BLaER1 treated with 17β-estradiol and CSF1 and Interleukin-3, amounts not matched to agents 10 nM and 100 nM (cell line): ENCODE measurements at regions not wholly inside any gene's neighbourhood (a gene's known extent, or its start where the extent isn't known, plus 50 kb on each side); places are given as distances from the start of the nearest gene placed in this dataset.

Experiments used
- H3K27ac ChIP-seq, 11 experiments: shearing (Covaris generic); formaldehyde crosslinking; 2 replicates each; pipeline ENCODE4 v1.8.1; 2022
- H3K27me3 ChIP-seq, 11 experiments: shearing (Covaris generic); formaldehyde crosslinking; 2 replicates each; pipeline ENCODE4 v1.8.1; 2022
- H3K36me3 ChIP-seq, 11 experiments: shearing (Covaris generic); formaldehyde crosslinking; 2 replicates each; pipeline ENCODE4 v1.8.1; 2022
- H3K4me1 ChIP-seq, 10 experiments: shearing (Covaris generic); formaldehyde crosslinking; 2 replicates each; pipeline ENCODE4 v1.8.1; 2022
- H3K4me2 ChIP-seq, 11 experiments: shearing (Covaris generic); formaldehyde crosslinking; 2 replicates each; pipeline ENCODE4 v1.8.1; 2022
- H3K4me3 ChIP-seq, 10 experiments: shearing (Covaris generic); formaldehyde crosslinking; 2 replicates each; pipeline ENCODE4 v1.8.1; 2022
- H3K9ac ChIP-seq, 11 experiments: shearing (Covaris generic); formaldehyde crosslinking; 2 replicates each; pipeline ENCODE4 v1.8.1; 2022
- H3K9me3 ChIP-seq, 11 experiments: shearing (Covaris generic); formaldehyde crosslinking; replicated peaks in 1 of 11; 2 replicates each; pipeline ENCODE4 v1.8.1; 2022
- H4K20me1 ChIP-seq, 11 experiments: shearing (Covaris generic); formaldehyde crosslinking; 2 replicates each; pipeline ENCODE4 v1.8.1; 2022
- Cebpa-rat ChIP-seq, 11 experiments: shearing (Covaris generic); IDR thresholded peaks; 2 replicates each; pipeline ENCODE4 v1.8.1; 2022

- Histone ChIP-seq H3K9me3 (no peaks in the 10 kb centered on the region), H3K4me3 (no peak overlapping the region), H4K20me1 (peaks cover 0 to 9% (median 0%) of the 10 kb centered on the region in 11 experiments; a peak in 4 of 22 replicates), H3K27ac (no peak overlapping the region), H3K4me2 (peak overlapping the region; percentile 18 to 71 (median 48); a peak in 20 of 22 replicates), H3K36me3 (no peaks in the 10 kb centered on the region), H3K27me3 (no peaks in the 10 kb centered on the region), H3K4me1 (peaks cover 17 to 85% (median 71%) of the 10 kb centered on the region in 10 experiments; a peak in 19 of 20 replicates), H3K9ac (no peak overlapping the region; a peak in 1 of 22 replicates)
- TF ChIP-seq Cebpa-rat (IDR thresholded peaks at IDR 0.05): no peak
These were observed 133.3 kb upstream of the CIBAR2 start for GRCh38 chr16:85245307-85246172.

- Histone ChIP-seq H3K4me2 (peak overlapping the region in 10 of 11 experiments; percentile 22 to 89 (median 64); a peak in 18 of 22 replicates), H3K9me3 (no peaks in the 10 kb centered on the region), H3K4me3 (no peak overlapping the region), H3K27me3 (no peaks in the 10 kb centered on the region), H3K27ac (no peak overlapping the region), H3K4me1 (peaks cover 15 to 85% (median 71%) of the 10 kb centered on the region in 10 experiments; a peak in 19 of 20 replicates), H4K20me1 (peaks cover 0 to 9% (median 0%) of the 10 kb centered on the region in 11 experiments; a peak in 3 of 22 replicates), H3K36me3 (no peaks in the 10 kb centered on the region), H3K9ac (peak overlapping the region in 1 of 11 experiments; percentile 37; a peak in 2 of 22 replicates)
- TF ChIP-seq Cebpa-rat (IDR thresholded peaks at IDR 0.05): no peak
These were observed 134.2 kb upstream of the CIBAR2 start for GRCh38 chr16:85246473-85246872.

GRCh38 chr16:85246973-85247372 is 134.7 kb upstream of the CIBAR2 start:
- Histone ChIP-seq H3K9me3 (no peaks in the 10 kb centered on the region), H3K4me1 (peaks cover 20 to 85% (median 71%) of the 10 kb centered on the region in 10 experiments), H3K4me3 (no peak overlapping the region), H4K20me1 (peaks cover 0 to 5% (median 0%) of the 10 kb centered on the region in 11 experiments; a peak in 3 of 22 replicates), H3K9ac (peak overlapping the region in 1 of 11 experiments; percentile 37; a peak in 1 of 22 replicates), H3K36me3 (no peaks in the 10 kb centered on the region), H3K4me2 (peak overlapping the region in 10 of 11 experiments; percentile 22 to 89 (median 64); a peak in 19 of 22 replicates), H3K27ac (no peak overlapping the region), H3K27me3 (no peaks in the 10 kb centered on the region)
- TF ChIP-seq Cebpa-rat (IDR thresholded peaks at IDR 0.05): no peak

GRCh38 chr16:85248342-85248741 is 136.1 kb upstream of the CIBAR2 start:
- no peak overlapping the region for H3K27ac ChIP-seq
- H3K27me3 ChIP-seq: no peaks in the 10 kb centered on the region
- H3K36me3 ChIP-seq: no peaks in the 10 kb centered on the region
- 0 out of 22 replicates have a peak overlapping the region, but pooled peaks of 1 of the 11 experiments have one; percentile 1 for H3K9ac ChIP-seq
- no peak overlapping the region for H3K4me3 ChIP-seq
- peak overlapping the region in 8 of 11 experiments; percentile 17 to 89 (median 43); a peak in 10 of 22 replicates for H3K4me2 ChIP-seq
- peaks cover 0 to 7% (median 0%) of the 10 kb centered on the region in 11 experiments; a peak in 2 of 22 replicates for H4K20me1 ChIP-seq
- peaks cover 28 to 93% (median 80%) of the 10 kb centered on the region in 10 experiments for H3K4me1 ChIP-seq
- no peaks in the 10 kb centered on the region for H3K9me3 ChIP-seq
- no peak for TF ChIP-seq Cebpa-rat (IDR thresholded peaks at IDR 0.05)

GRCh38 chr16:85248857-85249256 is 136.6 kb upstream of the CIBAR2 start:
- Histone ChIP-seq H3K27ac (no peak overlapping the region), H3K9me3 (no peaks in the 10 kb centered on the region), H4K20me1 (peaks cover 0 to 8% (median 0%) of the 10 kb centered on the region in 11 experiments; a peak in 3 of 22 replicates), H3K4me3 (no peak overlapping the region), H3K4me2 (peak overlapping the region in 8 of 11 experiments; percentile 17 to 89 (median 61); a peak in 6 of 22 replicates), H3K36me3 (no peaks in the 10 kb centered on the region), H3K27me3 (no peaks in the 10 kb centered on the region), H3K4me1 (peaks cover 28 to 98% (median 84%) of the 10 kb centered on the region in 10 experiments), H3K9ac (no peak overlapping the region)
- TF ChIP-seq Cebpa-rat (IDR thresholded peaks at IDR 0.05): no peak

GRCh38 chr16:85249418-85250146 is 137.3 kb upstream of the CIBAR2 start:
- peaks cover 28 to 99% (median 89%) of the 10 kb centered on the region in 10 experiments for H3K4me1 ChIP-seq
- no peaks in the 10 kb centered on the region for H3K9me3 ChIP-seq
- H3K27ac ChIP-seq: peak overlapping the region in 7 of 11 experiments; percentile 4 to 58 (median 32); a peak in 11 of 22 replicates
- peak overlapping the region in 9 of 11 experiments; percentile 41 to 89 (median 76); a peak in 18 of 22 replicates for H3K4me2 ChIP-seq
- H4K20me1 ChIP-seq: peaks cover 0 to 9% (median 0%) of the 10 kb centered on the region in 11 experiments; a peak in 4 of 22 replicates
- peak overlapping the region in 7 of 11 experiments; percentile 3 to 42 (median 22); a peak in 6 of 22 replicates for H3K9ac ChIP-seq
- no peak for TF ChIP-seq Cebpa-rat (IDR thresholded peaks at IDR 0.05)
- no peaks in the 10 kb centered on the region for H3K27me3 ChIP-seq
- no peak overlapping the region for H3K4me3 ChIP-seq
- no peaks in the 10 kb centered on the region for H3K36me3 ChIP-seq

GRCh38 chr16:85250147-85250463 is 137.8 kb upstream of the CIBAR2 start:
- H3K27ac ChIP-seq: peak overlapping the region in 7 of 11 experiments; percentile 4 to 58 (median 32); a peak in 11 of 22 replicates
- no peaks in the 10 kb centered on the region for H3K9me3 ChIP-seq
- peaks cover 28 to 99% (median 91%) of the 10 kb centered on the region in 10 experiments for H3K4me1 ChIP-seq
- H4K20me1 ChIP-seq: peaks cover 0 to 9% (median 0%) of the 10 kb centered on the region in 11 experiments; a peak in 4 of 22 replicates
- TF ChIP-seq Cebpa-rat (IDR thresholded peaks at IDR 0.05): no peak
- no peaks in the 10 kb centered on the region for H3K27me3 ChIP-seq
- no peak overlapping the region for H3K4me3 ChIP-seq
- H3K4me2 ChIP-seq: peak overlapping the region in 10 of 11 experiments; percentile 41 to 89 (median 72); a peak in 19 of 22 replicates
- peak overlapping the region in 7 of 11 experiments; percentile 3 to 42 (median 22); a peak in 5 of 22 replicates for H3K9ac ChIP-seq
- H3K36me3 ChIP-seq: no peaks in the 10 kb centered on the region

GRCh38 chr16:85250609-85251223 is 138.4 kb upstream of the CIBAR2 start:
- H3K9ac ChIP-seq: peak overlapping the region in 3 of 11 experiments; percentile 3 to 42 (median 22); a peak in 3 of 22 replicates
- H3K27me3 ChIP-seq: no peaks in the 10 kb centered on the region
- H3K9me3 ChIP-seq: no peaks in the 10 kb centered on the region
- H3K4me1 ChIP-seq: peaks cover 28 to 93% (median 84%) of the 10 kb centered on the region in 10 experiments
- H3K4me2 ChIP-seq: peak overlapping the region; percentile 61 to 89 (median 76); a peak in 21 of 22 replicates
- no peaks in the 10 kb centered on the region for H3K36me3 ChIP-seq
- peak overlapping the region in 7 of 11 experiments; percentile 12 to 58 (median 31); a peak in 8 of 22 replicates for H3K27ac ChIP-seq
- no peak for TF ChIP-seq Cebpa-rat (IDR thresholded peaks at IDR 0.05)
- H4K20me1 ChIP-seq: peaks cover 0 to 9% (median 0%) of the 10 kb centered on the region in 11 experiments; a peak in 4 of 22 replicates
- H3K4me3 ChIP-seq: no peak overlapping the region
